Fibroblast of skin of back (primary cell): ENCODE measurements at regions not wholly inside any gene's neighbourhood (a gene's known extent, or its start where the extent isn't known, plus 50 kb on each side); places are given as distances from the start of the nearest gene placed in this dataset.
"Not testable (repeated sequence)": the region's sequence is repeated elsewhere in the genome, so short reads cannot be mapped to it uniquely, and the experiment has no call there.

Experiments
- DNase-seq: peaks from one replicate; pipeline ENCODE4 v3.0.0-alpha.2; 2013

DNA sequence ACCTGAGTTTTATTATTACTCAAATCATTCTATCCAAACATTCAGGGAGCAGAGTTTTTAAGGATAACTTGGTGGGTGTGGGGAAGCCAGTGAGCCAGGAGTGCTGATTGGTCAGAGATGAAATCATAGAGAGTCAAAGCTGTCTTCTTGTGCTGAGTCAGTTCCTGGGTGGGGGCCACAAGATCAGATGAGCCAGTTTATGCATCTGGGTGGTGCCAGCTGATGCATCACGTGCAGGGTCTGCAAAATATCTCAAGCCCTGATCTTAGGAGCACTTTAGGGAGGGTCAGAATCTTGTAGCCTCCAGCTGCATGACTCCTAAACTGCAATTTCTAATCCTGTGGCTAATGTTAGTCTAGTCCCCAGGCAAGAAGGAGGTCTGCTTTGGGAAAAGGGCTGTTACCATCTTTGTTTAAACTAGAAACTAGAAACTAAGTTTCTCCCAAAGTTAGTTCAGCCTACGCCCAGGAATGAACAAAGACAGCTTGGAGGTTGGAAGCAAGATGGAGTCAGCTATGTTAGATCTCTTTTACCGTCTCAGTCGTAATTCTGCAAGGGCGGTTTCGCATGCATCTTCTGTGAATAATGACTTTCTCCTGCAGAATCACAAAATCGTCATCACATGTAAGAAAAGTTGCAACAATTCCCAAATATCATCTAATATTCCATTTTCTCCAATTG is 97.5 kb downstream of the ZNF664 start:
- DNase-seq, result peak; percentile 27

DNA sequence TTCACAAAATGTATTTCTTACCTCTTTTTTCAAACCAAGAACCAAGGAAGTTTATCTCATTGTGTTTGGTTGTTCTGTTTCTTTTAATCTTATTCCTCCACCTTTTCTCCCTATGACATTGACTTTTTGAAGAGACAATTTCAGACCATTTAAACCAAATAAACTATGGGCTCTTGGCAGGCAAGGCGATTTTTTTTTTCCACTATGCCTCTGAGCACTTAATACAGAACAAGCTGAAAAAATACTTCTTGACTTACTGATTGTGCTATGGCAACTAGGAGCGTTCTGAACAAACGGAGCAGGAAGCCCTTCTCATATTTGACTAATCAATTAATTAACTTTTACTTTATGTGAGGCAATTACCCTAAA is 98.0 kb downstream of the ZNF664 start:
- no peak for DNase-seq

DNA sequence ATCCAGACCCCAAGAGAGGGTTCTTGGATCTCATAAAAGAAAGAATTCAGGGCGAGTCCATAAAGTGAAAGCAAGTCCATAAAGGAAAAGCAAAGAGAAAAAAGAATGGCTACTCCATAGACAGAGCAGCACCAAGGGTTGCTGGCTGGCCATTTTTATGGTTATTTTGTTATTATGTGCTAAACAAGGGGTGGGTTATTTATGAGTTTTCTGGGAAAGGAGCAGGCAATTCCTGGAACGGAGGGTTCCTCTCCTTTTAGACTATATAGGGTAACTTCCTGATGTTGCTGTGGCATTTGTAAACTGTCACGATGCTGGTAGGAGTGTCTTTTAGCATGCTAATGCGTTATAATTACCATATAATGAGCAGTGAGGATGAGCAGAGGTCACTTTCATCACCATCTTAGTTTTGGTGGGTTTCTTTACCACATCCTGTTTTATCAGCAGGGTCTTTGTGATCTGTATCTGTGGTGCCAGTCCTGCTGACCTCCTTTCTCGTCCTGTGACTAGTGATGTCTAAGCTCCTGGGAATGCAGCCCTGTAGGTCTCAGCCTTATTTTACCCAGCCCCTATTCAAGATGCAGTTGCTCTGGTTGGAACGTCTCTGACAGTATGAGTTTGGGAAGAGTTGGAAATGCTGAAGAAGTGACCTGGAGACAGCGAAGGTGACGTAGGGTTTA is 100.5 kb downstream of the ZNF664 start:
- peak; percentile 34 for DNase-seq

DNA sequence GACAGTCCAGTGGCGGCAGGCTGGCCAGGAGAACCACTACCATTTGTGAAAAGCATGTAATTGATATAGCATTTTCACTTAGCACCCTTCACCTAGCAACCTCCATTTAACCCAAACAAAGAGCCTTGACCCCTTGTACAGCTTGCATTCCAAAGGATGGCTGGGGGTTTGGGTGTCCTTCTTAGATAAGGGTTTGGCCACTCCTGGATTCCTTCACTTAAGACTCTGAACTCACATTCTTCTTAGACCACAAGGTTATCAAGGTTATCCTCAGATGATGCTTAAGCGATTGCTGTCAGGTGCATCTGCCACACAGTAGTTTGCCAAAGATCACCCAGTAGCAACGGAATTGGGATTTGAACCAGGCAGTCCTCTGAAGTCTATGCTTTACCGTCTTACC is 102.8 kb downstream of the ZNF664 start:
- no peak for DNase-seq

DNA sequence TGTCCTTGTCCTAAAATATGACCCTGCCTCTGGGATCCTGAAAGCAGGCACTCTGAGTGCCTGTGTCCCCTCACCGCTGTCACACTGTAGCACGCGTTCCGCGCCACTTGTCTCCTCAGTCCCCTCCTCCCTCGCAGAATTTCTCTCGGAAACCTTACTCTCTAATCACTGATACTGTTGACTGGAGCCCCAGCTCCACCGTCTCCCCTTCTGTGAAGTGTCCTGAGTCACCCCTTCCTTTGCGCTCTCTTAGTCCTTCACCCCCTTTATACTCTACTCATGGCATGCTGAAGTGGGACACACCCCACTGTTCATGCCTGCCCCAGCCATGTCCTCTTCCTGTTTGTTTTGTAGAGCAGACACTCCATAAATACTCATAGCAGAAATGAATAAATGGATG is 104.7 kb downstream of the ZNF664 start:
- DNase-seq, result no peak

DNA sequence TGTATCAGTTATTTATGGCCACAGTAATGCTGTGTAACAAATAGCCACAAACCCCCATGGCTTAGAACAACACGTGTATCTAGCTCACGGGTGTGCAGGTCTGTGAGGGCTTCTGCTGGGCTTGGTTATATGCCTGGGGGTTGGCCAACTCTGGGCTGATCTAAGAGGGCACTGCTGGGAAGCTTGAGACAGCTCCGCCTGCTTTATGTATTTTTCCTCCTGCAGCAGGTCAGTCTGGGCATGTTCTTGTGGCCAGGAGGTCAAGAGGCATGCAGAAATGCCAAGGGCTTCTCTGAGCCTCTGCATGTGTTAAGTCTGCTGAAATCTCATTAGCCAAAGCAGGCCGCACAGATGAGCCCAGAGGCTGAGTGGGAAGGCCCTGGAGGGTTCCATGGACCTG is 105.8 kb downstream of the ZNF664 start:
- no peak for DNase-seq

DNA sequence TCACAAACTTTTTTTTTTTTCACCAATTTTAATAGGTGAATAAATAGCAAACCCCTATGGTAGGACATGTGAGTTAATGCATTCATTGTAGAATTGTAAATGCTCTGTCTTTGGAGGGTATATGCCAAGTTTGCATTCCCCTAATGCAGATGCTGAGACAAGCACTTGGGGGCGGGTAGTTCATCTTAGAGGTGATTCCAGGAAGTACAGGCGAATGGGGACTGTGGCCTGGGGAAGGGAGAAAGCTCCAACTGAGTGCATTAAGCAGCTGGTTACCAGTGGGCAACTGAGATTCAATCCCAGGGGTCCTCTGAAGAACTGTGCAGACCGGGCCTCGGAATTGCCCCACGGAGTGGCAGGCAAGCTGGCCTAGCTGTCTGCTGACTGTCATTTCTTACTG is 107.6 kb downstream of the ZNF664 start:
- no peak for DNase-seq

DNA sequence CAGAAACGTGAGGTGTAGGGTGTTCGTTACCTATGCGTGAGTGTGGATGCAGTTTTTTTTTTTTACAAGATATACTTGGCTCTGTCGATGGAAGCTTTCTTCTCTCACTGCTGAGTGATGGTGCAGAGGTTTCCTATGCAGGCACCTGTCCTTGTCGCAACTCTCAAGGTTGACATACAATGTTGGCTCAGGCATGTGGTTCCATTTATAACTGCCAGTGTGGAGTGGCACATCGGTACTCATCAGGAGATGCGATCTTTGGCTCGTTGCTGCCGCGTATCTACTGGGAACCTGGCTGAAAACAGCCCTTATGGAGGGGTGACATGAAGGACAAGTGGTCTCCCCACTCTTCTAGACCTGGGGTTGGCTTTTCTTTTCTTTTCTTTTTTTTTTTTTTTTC is 109.0 kb downstream of the ZNF664 start:
- DNase-seq, result no peak

DNA sequence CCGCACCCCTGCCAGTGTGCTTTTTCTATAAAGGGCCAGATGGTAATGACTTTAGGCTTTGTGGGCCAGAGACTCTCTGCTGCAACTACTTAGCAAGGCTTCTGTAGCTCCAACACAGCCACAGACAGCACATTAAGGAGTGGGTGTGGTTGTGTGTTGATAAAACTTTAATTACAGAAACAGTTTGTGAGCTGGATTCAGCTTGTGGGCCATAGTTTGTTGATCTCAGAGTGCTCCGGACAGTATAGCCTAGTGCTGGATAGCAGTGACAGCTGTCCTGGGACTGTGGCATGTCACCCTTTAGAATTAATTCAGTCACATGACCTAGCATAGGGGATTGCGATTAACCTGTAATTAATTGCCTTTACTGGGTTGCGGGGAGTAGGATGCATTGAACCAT is 109.7 kb downstream of the ZNF664 start:
- DNase-seq, result no peak

DNA sequence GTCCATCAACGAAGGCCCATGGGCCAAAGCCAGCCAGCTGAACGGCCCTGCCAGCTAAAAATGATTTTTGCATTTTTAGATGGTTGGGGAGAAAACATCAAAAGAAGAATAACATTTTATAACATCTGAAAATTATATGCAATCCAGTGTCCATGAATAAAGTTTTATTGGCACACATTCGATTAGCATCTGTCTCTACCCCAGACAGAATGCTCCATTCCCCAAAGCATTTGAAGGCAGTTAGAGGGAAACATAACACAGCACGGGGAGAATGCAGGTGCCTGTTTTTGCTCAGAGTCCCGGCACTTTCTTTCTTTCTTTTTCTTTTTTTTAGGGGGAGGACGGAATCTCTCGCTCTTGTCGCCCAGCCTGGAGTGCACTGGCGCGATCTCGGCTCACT is 110.7 kb downstream of the ZNF664 start:
- DNase-seq, result no peak

DNA sequence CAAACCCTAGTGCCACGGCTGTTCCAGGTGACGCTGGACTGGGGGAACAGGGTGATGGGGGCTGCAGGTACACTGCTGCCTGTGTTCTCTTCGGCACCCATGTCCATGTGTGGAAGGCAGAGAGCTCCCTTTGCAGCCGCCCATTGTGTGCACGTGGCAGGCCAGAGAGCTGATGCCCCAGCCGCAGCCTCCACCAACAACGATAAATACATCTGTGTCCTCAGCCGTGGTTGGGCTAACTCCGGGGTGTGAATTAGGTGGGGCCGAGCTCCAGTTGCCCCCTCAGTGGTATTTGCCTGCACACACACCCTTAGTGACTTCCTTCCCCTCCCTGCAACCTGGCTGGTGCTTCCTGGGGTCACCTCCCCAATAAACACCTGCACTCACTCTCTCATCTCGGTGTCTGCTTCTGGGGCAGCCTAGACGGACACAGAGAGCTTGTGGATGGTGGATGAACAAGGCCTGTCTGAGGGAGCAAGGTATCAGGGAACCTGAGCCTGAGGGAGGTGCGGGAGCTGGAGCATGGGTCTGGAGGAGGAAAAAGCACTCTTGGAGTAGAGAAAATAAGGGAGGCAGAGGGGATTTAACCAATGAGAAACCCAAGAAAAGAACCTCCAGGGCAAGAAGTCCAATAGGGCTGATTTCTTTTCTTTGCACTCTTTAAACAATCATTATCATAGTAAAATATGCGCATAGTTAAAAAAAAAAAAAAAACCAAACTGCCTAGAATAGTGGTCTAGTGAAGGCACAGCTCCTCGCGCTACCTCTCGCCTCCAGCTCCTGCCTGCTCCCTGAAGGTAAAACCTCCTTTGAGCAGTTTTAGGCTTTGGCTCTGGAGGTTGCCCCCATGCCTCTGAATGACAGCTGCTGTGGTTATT is 112.6 kb downstream of the ZNF664 start:
- DNase-seq, result no peak

DNA sequence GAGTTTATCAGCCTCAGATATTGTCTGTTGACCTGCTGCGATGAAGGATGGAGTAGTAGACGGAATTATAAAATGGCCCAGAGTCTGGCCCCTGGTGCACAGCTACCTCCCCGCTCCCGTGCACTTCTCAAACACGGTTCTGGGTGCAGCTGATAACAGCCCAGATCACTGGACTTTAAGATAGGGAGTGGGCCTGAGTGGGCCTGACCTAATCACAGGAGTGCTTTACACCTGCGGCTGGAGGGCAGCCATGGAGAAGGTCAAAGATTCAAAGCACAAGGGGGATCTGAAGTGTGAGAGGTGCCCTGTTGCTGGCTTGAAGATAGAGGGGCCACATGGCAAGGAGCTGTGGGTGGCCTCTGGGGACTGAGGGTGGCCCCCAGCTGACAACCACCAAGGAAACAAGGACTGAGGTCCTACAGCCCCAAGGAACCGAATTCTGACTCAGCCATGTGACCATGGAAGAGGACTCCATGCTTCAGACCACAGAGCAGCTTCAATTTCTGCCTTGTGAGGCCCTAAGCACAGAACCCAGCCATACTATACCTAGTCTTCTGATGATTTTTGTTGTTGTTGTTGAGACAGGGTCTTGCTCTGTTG is 113.4 kb downstream of the ZNF664 start:
- DNase-seq, result no peak

DNA sequence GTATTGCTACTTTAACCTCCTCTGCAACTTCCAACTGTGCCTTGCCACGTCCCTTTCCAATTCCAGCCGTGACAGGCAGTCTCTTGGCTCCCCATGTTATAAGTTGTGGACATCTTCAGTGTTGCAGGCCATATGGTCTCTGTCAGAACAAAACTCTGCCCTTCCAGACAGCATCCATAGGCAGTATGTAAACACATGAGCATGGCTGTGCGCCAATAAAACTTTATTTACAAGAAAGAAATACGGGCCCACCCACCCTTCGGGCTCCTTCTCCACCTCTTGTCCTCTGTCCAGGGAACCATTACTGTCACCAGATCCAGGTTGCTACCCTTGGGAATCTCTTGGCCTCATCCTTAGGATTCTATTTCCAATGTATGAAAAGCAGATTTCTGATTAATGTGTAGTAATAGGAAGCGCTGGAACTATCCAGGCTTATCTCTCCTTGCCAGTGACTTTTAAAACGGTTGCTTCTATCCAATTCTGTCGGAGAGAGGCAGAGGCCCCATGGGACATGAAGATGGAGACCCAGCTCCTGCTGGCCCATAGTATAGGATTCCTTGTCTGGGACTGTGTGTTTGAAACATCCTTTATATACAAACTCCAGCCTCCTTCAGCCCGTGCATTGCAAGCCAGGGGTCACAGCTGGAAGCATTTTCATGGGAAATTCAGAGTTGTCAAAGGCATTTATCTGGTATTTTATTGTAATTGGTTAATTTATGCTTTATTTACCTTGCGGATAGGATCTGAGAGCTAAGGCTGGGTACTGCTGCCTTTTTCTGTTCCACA is 114.4 kb downstream of the ZNF664 start:
- DNase-seq, result no peak

DNA sequence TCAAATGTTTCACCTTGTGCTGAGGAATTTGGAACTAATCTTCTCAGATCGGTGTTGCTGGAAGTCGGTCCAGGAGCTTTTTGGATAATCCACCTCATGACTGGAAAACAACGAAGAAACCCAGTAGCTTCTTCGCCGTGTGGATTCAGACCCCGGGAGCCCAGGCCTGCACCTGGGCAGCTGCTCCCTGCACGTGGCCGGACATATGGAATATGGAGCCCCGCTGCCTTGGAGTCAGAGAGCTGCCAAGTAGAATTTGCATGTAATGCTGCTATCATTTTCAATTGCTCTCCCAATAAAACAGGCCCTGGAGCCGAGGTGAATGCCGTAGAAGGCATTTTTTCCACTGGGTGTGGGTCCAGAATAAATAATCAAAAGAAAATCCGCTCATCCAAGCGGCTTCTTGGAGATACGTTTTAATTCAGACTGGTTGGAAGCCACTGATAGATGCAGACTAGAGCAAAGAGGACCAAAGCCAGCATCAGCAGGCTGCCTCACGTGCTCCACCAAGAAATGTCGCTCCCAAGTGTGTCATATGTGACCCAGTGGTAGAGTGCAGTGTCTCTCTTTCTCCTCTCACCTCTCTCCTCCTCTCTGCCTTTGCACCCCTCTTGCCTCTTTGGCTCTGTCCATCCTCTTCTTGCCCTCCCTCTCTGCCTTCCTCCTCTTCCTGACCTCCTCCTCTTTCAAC is 115.3 kb downstream of the ZNF664 start:
- DNase-seq, result no peak

DNA sequence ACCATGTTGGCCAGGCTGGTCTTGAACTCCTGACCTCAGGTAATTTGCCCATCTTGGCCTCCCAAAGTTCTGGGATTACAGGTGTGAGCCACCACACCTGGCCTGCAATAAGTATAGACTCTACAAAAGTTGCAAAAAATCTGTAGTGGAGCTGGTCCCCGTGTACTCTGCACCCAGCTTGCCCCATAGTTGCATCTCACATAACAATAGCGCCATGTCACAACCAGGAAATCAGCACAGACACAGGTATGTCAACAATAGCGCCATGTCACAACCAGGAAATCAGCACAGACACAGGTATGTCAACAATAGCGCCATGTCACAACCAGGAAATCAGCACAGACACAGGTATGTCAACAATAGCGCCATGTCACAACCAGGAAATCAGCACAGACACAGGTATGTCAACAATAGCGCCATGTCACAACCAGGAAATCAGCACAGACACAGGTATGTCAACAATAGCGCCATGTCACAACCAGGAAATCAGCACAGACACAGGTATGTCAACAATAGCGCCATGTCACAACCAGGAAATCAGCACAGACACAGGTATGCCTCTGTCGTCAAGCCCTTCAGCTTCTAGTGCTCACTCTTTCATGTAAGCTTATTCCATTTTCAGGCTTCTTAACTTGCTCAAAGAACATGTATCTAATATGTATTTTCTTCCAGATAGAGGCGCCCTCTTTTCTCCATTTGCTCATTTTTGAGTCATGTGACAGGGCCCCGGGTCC is 116.3 kb downstream of the ZNF664 start:
- DNase-seq, result not testable (repeated sequence)

DNA sequence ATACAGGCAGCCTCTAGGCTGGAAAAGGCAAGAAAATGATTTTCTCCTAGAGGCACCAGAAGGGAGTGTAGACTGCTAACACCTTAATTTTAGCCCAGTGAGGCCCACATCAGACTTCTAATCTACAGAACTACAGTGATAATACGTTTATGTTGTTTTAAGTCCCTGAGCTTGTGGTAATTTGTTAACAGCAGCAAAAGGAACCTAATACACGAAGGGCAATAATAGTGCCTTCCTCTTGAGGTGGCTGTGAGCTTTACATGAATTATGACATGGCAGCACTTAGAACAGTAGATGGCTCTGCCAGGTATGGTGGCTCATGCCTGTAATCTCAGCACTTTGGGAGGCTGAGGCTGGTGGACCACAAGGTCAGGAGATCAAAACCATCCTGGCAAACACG is 118.8 kb downstream of the ZNF664 start:
- no peak for DNase-seq

DNA sequence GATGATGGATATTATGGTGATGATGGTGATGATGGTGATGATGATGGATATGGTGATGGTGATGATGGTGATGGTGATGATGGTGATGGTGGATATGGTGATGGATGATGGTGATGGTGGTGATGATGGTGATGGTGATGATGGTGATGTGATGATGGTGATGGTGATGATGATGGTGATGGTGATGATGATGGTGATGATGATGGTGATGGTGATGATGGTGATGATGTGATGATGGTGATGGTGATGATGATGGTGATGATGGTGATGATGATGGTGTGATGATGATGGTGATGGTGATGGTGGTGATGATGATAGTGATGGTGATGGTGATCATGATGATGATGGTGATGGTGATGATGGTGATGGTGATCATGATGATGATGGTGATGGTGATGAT is 119.5 kb downstream of the ZNF664 start:
- not testable (repeated sequence) for DNase-seq

DNA sequence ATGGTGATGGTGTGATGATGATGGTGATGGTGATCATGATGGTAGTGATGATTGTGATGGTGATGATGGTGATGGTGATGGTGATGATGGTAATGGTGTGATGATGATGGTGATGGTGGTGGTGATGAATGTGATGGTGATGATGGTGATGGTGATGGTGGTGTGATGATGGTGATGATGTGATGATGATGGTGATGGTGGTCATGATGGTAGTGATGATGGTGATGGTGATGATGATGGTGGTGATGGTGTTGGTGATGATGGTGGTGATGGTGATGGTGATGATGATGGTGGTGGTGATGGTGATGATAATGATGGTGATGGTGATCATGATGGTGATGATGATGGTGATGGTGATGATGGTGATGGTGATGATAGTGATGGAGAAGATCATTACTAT is 120.3 kb downstream of the ZNF664 start:
- no peak for DNase-seq

DNA sequence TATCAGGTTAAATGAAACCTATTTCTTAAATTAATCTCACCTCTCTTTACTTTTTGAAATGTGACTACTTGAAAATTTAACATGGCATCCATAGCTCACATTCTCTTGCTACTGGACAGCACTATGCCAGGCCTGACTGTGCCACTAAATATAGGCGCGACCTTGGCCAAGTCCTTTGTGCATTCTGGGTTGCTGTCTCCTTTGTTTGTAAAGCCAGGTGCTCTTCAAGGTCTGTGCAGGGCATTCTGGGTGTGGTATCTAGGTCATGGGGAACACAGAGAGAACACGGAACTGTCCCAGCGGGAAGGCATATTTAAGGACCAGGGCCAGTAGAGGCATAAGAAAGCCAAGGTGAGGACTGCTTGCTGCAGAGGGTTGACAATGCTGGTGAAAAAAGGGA is 121.2 kb downstream of the ZNF664 start:
- DNase-seq, result no peak

DNA sequence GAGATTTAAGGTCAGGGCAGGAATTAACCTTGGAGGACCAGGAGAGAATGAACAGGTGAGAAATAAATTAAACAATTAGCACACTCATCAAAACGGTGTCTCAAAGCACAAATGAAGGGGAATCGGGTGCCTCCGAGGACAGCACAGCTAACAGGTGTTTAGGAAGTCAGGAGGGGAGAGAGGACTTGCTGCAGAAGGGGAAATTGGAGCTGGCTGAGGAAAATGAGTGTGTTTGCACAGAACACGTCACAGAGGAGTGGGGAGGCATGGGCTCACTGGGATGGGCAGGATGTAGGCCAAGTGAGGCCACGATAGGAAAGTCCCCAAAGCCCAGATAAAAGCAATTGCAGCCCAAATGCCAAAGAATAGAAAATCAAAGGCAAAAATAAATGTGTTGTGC is 121.7 kb downstream of the ZNF664 start:
- DNase-seq, result no peak

DNA sequence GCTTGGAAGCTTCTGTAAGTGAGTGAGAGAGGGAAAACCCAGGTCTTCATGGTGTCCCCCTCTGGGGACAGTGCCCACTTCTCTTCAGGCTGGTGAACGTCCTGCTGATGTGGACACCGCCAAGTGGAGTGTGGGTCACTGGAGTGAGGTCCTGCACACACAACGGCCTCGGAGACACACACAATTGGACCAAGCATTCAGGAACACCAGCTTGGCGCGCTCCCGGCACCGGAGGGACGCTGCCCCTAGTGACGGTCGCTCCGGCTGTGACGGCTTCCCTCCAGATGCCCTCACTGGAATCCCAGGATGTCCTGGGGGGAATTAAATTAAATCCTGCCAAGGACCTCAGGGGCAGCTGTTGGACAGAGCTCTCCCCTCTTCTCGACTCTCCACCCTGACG is 123.1 kb downstream of the ZNF664 start:
- DNase-seq, result no peak
